ENCODE measurements at regions not wholly inside any gene's neighbourhood (a gene's known extent, or its start where the extent isn't known, plus 50 kb on each side); places are given as distances from the start of the nearest gene placed in this dataset.
A peak's percentile ranks its signal among the peaks of the same experiment; 100 is the strongest.

- ATAC-seq (no peak), DNase-seq (ENCODE audit: low spot score) (no peak)
- intact Hi-C loops (cut with DNase I) = no loop called here
These were observed 115.4 kb upstream of the ZFHX3 start for GRCh38 chr16:73163238-73163815.

- intact Hi-C loops (cut with DNase I) = no loop called here
- no peak for ATAC-seq
- DNase-seq (ENCODE audit: low spot score) = no peak
These were observed 114.0 kb upstream of the ZFHX3 start for GRCh38 chr16:73161977-73162376.

- no peak for DNase-seq (ENCODE audit: low spot score)
- intact Hi-C loops (cut with DNase I) = no loop called here
- no peak for ATAC-seq
These were observed 111.4 kb upstream of the ZFHX3 start for GRCh38 chr16:73159296-73159695.

- DNase-seq (ENCODE audit: low spot score) (no peak), ATAC-seq (no peak)
- intact Hi-C loops (cut with DNase I) = no loop called here
These were observed 109.9 kb upstream of the ZFHX3 start for GRCh38 chr16:73157861-73158260.

GRCh38 chr16:73154063-73154870 is 106.3 kb upstream of the ZFHX3 start:
- ATAC-seq (peak; percentile 93), DNase-seq (ENCODE audit: low spot score) (peak; percentile 65)
- intact Hi-C loops (cut with DNase I) = no loop called here

GRCh38 chr16:73152386-73153125 is 104.6 kb upstream of the ZFHX3 start:
- intact Hi-C loops (cut with DNase I) = no loop called here
- DNase-seq (ENCODE audit: low spot score) (no peak), ATAC-seq (no peak)

GRCh38 chr16:73151941-73152340 is 104.0 kb upstream of the ZFHX3 start:
- ATAC-seq (no peak), DNase-seq (ENCODE audit: low spot score) (no peak)
- intact Hi-C loops (cut with DNase I) = no loop called here

GRCh38 chr16:73151225-73151624 is 103.3 kb upstream of the ZFHX3 start:
- DNase-seq (ENCODE audit: low spot score) = no peak
- intact Hi-C loops (cut with DNase I) = no loop called here
- ATAC-seq = no peak

GRCh38 chr16:73150786-73151185 is 102.9 kb upstream of the ZFHX3 start:
- ATAC-seq (no peak), DNase-seq (ENCODE audit: low spot score) (no peak)
- intact Hi-C loops (cut with DNase I) = no loop called here

GRCh38 chr16:73149334-73149733 is 101.4 kb upstream of the ZFHX3 start:
- intact Hi-C loops (cut with DNase I) = no loop called here
- ATAC-seq = no peak
- no peak for DNase-seq (ENCODE audit: low spot score)

- DNase-seq (ENCODE audit: low spot score) = no peak
- intact Hi-C loops (cut with DNase I) = no loop called here
- ATAC-seq = no peak
These were observed 100.0 kb upstream of the ZFHX3 start for GRCh38 chr16:73147958-73148357.

GRCh38 chr16:73145166-73145880 is 97.4 kb upstream of the ZFHX3 start:
- intact Hi-C loops (cut with DNase I) = no loop called here
- ATAC-seq (no peak), DNase-seq (ENCODE audit: low spot score) (no peak)

GRCh38 chr16:73143576-73144422 is 95.9 kb upstream of the ZFHX3 start:
- intact Hi-C loops (cut with DNase I) = no loop called here
- ATAC-seq (peak; percentile 64), DNase-seq (ENCODE audit: low spot score) (no peak)

GRCh38 chr16:73143002-73143401 is 95.1 kb upstream of the ZFHX3 start:
- intact Hi-C loops (cut with DNase I) = no loop called here
- DNase-seq (ENCODE audit: low spot score) (no peak), ATAC-seq (peak; percentile 23)

GRCh38 chr16:73142053-73142854 is 94.3 kb upstream of the ZFHX3 start:
- intact Hi-C loops (cut with DNase I) = no loop called here
- ATAC-seq = no peak
- DNase-seq (ENCODE audit: low spot score) = no peak

- intact Hi-C loops (cut with DNase I) = no loop called here
- ATAC-seq = no peak
- no peak for DNase-seq (ENCODE audit: low spot score)
These were observed 93.0 kb upstream of the ZFHX3 start for GRCh38 chr16:73140929-73141328.

GRCh38 chr16:73131156-73131862 is 83.4 kb upstream of the ZFHX3 start:
- intact Hi-C loops (cut with DNase I) = no loop called here
- no peak for ATAC-seq
- no peak for DNase-seq (ENCODE audit: low spot score)
